Nephron progenitor cell (in vitro differentiated cells): ENCODE measurements at regions not wholly inside any gene's neighbourhood (a gene's known extent, or its start where the extent isn't known, plus 50 kb on each side); places are given as distances from the start of the nearest gene placed in this dataset.
"Not testable (repeated sequence)": the region's sequence is repeated elsewhere in the genome, so short reads cannot be mapped to it uniquely, and the experiment has no call there.

Source experiments
- DNase-seq: peaks from one replicate; pipeline ENCODE4 v3.0.0; 2021
- H3K27ac Mint-ChIP-seq: 2 replicates; pipeline ENCODE4 v1.8.0; 2021; ENCODE audit warnings: mild to moderate bottlenecking, moderate library complexity, mixed read lengths
- H3K27me3 Mint-ChIP-seq: 2 replicates; pipeline ENCODE4 v1.8.0; 2021; ENCODE audit warnings: mild to moderate bottlenecking, low read depth, mixed read lengths; ENCODE audit not compliant: poor library complexity
- H3K36me3 Mint-ChIP-seq: 2 replicates; pipeline ENCODE4 v1.8.0; 2021; ENCODE audit warnings: low read depth, mixed read lengths
- H3K4me1 Mint-ChIP-seq: 2 replicates; pipeline ENCODE4 v1.8.0; 2021; ENCODE audit warnings: mixed read lengths
- H3K4me3 Mint-ChIP-seq: 2 replicates; pipeline ENCODE4 v1.8.0; 2021; ENCODE audit warnings: mild to moderate bottlenecking, moderate library complexity, mixed read lengths
- H3K9me3 Mint-ChIP-seq: 2 replicates; pipeline ENCODE4 v1.8.0; 2021; ENCODE audit warnings: mild to moderate bottlenecking, moderate library complexity, mixed read lengths
- TF ChIP-seq, protein P1 (sequence below): fragments of 200-600 bp; sonication (generic); IDR thresholded peaks from 2 replicates; pipeline ENCODE4 v1.5.0; 2021; ENCODE audit warnings: antibody characterized with exemption

DNA sequence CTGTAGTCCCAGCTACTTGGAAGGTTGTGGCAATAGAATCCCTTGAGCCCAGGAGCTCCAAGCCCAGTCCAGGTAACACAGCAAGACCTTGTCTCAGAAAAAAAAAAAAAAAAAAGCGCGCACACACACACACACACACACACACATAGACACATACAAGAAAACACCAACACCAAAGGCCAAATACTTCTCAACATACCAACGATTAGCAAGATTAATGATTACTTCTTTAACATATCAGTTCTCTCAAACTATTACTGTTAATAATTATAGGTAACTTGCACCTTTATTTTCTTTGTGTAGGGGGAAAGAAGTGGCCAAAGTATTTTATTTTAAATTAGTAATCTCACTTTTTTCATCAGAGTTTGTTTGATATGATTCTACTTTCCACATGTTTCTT lies 289.5 kb upstream of the ADGRL2 start:
- no peak overlapping the region for H3K27ac Mint-ChIP-seq
- DNase-seq: no peak
- no peaks in the 10 kb centered on the region for H3K36me3 Mint-ChIP-seq
- TF ChIP-seq, protein P1, sequence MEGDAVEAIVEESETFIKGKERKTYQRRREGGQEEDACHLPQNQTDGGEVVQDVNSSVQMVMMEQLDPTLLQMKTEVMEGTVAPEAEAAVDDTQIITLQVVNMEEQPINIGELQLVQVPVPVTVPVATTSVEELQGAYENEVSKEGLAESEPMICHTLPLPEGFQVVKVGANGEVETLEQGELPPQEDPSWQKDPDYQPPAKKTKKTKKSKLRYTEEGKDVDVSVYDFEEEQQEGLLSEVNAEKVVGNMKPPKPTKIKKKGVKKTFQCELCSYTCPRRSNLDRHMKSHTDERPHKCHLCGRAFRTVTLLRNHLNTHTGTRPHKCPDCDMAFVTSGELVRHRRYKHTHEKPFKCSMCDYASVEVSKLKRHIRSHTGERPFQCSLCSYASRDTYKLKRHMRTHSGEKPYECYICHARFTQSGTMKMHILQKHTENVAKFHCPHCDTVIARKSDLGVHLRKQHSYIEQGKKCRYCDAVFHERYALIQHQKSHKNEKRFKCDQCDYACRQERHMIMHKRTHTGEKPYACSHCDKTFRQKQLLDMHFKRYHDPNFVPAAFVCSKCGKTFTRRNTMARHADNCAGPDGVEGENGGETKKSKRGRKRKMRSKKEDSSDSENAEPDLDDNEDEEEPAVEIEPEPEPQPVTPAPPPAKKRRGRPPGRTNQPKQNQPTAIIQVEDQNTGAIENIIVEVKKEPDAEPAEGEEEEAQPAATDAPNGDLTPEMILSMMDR: no peak
- H3K27me3 Mint-ChIP-seq: no peaks in the 10 kb centered on the region
- no peaks in the 10 kb centered on the region for H3K9me3 Mint-ChIP-seq
- peaks cover 42% of the 10 kb centered on the region for H3K4me1 Mint-ChIP-seq
- no peak overlapping the region for H3K4me3 Mint-ChIP-seq

DNA sequence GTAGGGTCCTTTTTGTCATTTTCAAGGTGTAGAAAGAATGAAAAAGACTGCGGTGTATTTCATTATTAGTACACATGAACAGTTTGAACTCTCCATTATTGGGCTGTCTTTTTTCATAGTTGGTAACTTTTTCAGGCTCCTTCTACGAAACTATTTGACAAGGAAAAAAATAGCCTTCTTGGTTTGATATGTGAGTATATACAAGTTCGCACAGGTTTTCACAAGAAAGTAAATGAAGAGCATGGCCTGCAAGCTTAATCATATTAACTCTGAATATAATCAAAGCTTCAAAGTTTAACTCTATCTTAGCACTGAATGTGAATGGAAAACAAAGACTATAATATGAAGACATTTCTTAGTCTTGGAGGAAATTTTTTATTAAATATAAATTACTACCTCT lies 290.0 kb upstream of the ADGRL2 start:
- no peaks in the 10 kb centered on the region for H3K27me3 Mint-ChIP-seq
- H3K4me3 Mint-ChIP-seq: no peak overlapping the region
- H3K4me1 Mint-ChIP-seq: peaks cover 38% of the 10 kb centered on the region
- no peak for DNase-seq
- no peaks in the 10 kb centered on the region for H3K9me3 Mint-ChIP-seq
- TF ChIP-seq, protein P1: no peak
- H3K27ac Mint-ChIP-seq: no peak overlapping the region
- no peaks in the 10 kb centered on the region for H3K36me3 Mint-ChIP-seq

DNA sequence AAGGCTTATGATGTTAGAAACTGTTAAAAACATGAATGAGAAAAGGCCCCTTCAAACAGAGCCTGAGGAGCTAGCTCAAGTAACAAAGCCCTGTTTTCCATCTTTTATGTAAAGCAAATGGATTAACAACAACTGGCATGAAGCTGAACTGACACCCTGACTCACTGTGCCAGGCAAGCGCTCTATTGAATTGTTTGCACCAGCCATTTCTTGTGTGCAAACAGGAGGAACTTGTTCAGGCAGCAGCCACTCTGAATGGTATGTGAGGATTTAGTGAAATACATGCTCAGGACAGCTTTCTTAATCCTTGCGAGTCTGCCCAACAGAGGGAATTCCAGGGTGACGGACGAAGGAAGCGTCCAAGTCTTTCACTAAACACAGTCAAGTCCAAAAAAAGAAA lies 291.1 kb upstream of the ADGRL2 start:
- no peak for DNase-seq
- no peaks in the 10 kb centered on the region for H3K36me3 Mint-ChIP-seq
- H3K9me3 Mint-ChIP-seq: no peaks in the 10 kb centered on the region
- no peak overlapping the region for H3K27ac Mint-ChIP-seq
- H3K4me1 Mint-ChIP-seq: peaks cover 33% of the 10 kb centered on the region
- H3K27me3 Mint-ChIP-seq: no peaks in the 10 kb centered on the region
- TF ChIP-seq, protein P1: no peak
- H3K4me3 Mint-ChIP-seq: no peak overlapping the region

DNA sequence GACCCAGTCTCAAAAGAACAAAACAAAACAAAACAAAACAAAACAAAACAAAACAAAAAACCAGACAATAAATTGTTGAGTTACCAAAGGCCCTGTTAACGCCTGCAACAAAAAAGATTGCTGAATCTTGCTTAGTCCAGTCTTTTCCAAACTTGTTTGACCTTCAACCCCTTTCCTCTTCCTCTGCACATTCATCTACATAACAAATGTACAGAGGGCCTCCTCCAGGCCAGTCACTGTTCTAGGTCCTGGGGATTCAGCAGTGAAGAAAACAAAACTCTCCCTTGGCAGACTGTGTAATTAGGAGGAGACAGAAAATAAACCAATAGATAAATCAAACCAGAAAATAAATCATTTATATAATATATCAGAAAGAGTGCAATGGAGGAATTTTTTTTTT lies 294.0 kb upstream of the ADGRL2 start:
- no peaks in the 10 kb centered on the region for H3K36me3 Mint-ChIP-seq
- TF ChIP-seq, protein P1: no peak
- H3K27ac Mint-ChIP-seq: peak overlapping the region; percentile 76
- DNase-seq: no peak
- H3K9me3 Mint-ChIP-seq: no peaks in the 10 kb centered on the region
- no peaks in the 10 kb centered on the region for H3K27me3 Mint-ChIP-seq
- H3K4me1 Mint-ChIP-seq: peaks cover 22% of the 10 kb centered on the region
- H3K4me3 Mint-ChIP-seq: no peak overlapping the region

GRCh38 chr1:81505831-81506230 lies 294.9 kb upstream of the ADGRL2 start:
- Mint-ChIP-seq H3K9me3 (no peaks in the 10 kb centered on the region), H3K27me3 (no peaks in the 10 kb centered on the region), H3K4me1 (peaks cover 22% of the 10 kb centered on the region), H3K4me3 (no peak overlapping the region), H3K36me3 (no peaks in the 10 kb centered on the region), H3K27ac (no peak overlapping the region)
- no peak for DNase-seq
- TF ChIP-seq, protein P1: no peak

DNA sequence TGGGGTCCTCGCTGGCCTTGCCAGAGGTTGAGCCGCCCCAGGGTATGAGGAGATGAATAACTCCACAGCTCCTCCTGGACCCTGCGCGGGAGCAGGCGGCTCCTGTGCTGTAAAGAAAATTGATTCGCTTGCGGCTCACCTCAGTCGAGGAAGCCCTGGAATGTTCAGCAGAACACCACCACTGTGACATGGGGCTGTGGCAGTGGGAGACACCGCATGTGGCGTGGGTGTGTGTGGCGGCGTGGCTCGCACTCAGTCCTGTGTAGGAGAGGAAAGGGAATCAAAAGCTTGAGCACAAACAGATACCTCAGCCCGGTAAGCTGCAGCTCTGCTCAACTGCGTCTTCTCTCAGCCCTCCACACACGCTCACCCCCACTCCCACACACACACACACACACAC lies 295.9 kb upstream of the ADGRL2 start:
- not testable (repeated sequence) for DNase-seq

DNA sequence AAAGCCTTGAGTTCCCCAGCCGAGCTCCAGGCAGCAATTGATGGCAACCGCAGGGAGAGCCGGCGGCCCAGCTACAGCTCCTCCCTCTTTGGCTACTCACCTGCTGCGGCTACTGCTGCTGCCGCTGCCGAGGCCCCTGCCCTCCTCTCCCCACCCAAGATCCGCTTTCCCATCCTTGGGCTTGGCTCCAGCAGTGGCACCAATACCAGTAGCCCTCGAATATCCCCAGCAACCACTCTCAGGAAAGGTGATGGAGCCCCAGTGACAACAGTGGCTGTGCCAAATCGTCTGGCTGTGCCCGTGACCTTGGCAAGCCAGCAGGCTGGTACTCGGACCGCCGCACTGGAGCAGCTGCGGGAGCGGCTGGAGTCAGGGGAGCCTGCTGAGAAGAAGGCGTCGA lies 298.0 kb upstream of the ADGRL2 start:
- DNase-seq, H3K9me3 Mint-ChIP-seq, H3K27me3 Mint-ChIP-seq, H3K4me3 Mint-ChIP-seq, H3K27ac Mint-ChIP-seq, H3K36me3 Mint-ChIP-seq: not testable (repeated sequence)
- peaks cover 11% of the 10 kb centered on the region for H3K4me1 Mint-ChIP-seq

More for the DNA sequence above, 295.9 kb upstream of the ADGRL2 start:
- peaks cover 20% of the 10 kb centered on the region for H3K4me1 Mint-ChIP-seq
- peak overlapping the region; percentile 61 for H3K27ac Mint-ChIP-seq
- not testable (repeated sequence) for H3K4me3 Mint-ChIP-seq, H3K27me3 Mint-ChIP-seq, H3K36me3 Mint-ChIP-seq, H3K9me3 Mint-ChIP-seq

DNA sequence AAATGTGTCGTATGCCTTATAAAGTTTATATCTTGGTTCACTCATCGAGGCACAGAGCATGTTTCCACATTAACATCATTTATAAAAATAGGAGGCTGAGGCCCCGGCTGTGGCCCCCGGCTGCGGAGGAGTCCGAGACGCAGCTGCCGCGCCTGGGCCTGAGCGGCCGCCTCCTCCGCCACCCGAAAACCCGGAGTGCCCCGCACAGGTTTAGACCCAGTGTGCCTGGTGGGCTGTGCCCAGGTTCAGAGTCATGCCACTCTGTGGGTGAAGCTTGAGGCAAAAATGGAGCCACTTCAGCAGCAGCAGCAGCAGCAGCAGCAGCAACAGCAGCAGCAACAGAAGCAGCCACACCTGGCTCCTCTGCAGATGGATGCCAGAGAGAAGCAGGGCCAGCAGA lies 299.2 kb upstream of the ADGRL2 start:
- not testable (repeated sequence) for H3K4me1 Mint-ChIP-seq, H3K27ac Mint-ChIP-seq, DNase-seq, H3K9me3 Mint-ChIP-seq, H3K27me3 Mint-ChIP-seq, H3K36me3 Mint-ChIP-seq, H3K4me3 Mint-ChIP-seq
